ENCODE measurements at regions not wholly inside any gene's neighbourhood (a gene's known extent, or its start where the extent isn't known, plus 50 kb on each side); places are given as distances from the start of the nearest gene placed in this dataset.
A peak's percentile ranks its signal among the peaks of the same experiment; 100 is the strongest.

DNA sequence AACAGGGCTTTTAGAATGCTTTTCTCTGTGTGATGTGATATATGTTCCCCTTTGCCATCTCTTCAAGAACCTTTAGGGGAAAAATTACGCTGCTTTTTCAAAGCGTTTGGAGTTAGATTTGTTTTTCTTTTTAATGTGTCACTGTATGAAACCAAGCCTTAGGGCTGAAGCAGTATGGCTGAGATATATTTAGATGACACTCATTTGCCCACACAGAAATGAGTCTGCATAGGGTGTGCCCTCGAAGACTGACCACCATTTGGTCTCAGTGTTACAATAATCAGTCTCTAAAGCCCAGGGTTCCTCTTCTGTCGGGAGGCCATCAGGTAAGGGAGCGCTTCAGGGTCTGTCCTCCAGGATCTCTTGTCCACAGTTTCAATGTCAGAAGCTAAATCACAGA lies 213.0 kb upstream of the NCAM1 start:
- no peak overlapping the region for H3K4me3 ChIP-seq (ENCODE audit: low read depth, low read length)

DNA sequence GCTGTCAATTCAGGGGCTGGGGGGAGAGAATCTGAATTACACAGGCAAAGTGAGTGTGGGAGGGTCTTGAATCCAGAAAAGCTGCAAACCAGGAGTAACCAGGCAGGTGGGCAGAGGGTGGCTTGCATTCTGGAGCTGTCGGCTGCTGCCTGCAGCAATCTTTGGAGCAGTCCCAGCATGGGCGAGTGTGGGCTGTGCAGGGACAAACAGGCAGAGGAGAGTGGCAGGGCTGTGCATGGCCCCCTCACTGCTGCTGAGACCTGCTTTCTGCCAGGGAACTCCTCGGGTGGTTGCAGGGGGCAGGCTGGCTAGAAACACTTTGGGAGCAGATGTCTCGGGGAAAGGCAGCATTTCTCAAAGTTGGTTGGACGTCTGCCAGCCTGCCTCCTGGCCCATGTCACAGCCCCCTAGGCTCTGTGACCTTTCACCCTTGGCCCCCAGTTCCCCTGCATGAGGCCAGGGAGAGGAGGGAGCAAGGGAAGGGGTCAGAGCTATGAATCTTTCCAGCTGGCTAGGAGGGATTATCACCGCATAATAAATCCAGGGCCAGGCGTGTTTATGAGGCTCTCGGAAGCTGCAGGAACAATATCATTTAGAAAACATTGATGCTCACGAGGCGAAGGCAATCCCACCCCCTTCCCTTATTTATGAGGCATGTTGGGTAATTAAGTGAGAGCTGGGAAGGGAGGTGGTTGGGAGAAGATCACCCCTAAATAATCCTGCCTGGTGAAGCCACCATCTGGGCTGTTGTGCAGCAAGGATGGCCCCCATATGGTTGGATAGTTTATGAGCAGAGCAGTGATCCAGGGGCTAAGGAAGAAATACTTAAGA lies 212.3 kb upstream of the NCAM1 start:
- peak overlapping the region; percentile 60 for H3K27ac ChIP-seq
- no peaks in the 10 kb centered on the region for H3K9me3 ChIP-seq (ENCODE audit: severe bottlenecking)
- TF ChIP-seq, protein P1, sequence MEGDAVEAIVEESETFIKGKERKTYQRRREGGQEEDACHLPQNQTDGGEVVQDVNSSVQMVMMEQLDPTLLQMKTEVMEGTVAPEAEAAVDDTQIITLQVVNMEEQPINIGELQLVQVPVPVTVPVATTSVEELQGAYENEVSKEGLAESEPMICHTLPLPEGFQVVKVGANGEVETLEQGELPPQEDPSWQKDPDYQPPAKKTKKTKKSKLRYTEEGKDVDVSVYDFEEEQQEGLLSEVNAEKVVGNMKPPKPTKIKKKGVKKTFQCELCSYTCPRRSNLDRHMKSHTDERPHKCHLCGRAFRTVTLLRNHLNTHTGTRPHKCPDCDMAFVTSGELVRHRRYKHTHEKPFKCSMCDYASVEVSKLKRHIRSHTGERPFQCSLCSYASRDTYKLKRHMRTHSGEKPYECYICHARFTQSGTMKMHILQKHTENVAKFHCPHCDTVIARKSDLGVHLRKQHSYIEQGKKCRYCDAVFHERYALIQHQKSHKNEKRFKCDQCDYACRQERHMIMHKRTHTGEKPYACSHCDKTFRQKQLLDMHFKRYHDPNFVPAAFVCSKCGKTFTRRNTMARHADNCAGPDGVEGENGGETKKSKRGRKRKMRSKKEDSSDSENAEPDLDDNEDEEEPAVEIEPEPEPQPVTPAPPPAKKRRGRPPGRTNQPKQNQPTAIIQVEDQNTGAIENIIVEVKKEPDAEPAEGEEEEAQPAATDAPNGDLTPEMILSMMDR (IDR thresholded peaks at IDR 0.05; ENCODE audit: low read depth, low read length), result no peak
- H3K4me3 ChIP-seq (ENCODE audit: low read depth, low read length), result no peak overlapping the region
- peak; percentile 59 for DNase-seq
- H3K36me3 ChIP-seq, result no peaks in the 10 kb centered on the region
- H3K27me3 ChIP-seq (ENCODE audit: insufficient read depth, low read depth, severe bottlenecking), result no peaks in the 10 kb centered on the region

More for the DNA sequence above, 213.0 kb upstream of the NCAM1 start:
- Histone ChIP-seq H3K27ac (peak overlapping the region; percentile 60), H3K36me3 (no peaks in the 10 kb centered on the region), H3K27me3 (ENCODE audit: insufficient read depth, low read depth, severe bottlenecking) (no peaks in the 10 kb centered on the region), H3K9me3 (ENCODE audit: severe bottlenecking) (no peaks in the 10 kb centered on the region)
- DNase-seq, result no peak
- TF ChIP-seq, protein P1 (IDR thresholded peaks at IDR 0.05; ENCODE audit: low read depth, low read length), result no peak

DNA sequence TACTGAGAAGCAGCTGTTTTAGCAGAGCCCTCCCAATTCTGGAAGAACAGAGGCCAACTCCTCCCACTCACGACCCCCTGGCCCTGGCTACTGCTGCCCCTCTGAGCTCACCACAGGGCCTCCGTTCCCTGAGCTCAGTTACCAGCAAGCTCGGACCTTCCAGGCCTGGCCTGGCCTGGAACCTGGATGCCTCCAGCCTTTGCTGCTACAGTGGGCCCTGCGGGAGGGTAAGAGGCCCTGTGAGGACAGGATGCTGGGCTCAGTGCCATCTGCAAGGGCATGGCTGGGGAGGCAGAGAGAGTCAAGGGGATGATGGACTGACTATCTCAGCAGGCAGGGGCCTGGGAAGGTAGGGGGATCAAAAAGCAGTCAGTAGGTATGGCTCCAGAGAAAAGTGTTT lies 209.9 kb upstream of the NCAM1 start:
- Histone ChIP-seq H3K9me3 (ENCODE audit: severe bottlenecking) (no peaks in the 10 kb centered on the region), H3K27ac (no peak overlapping the region), H3K27me3 (ENCODE audit: insufficient read depth, low read depth, severe bottlenecking) (no peaks in the 10 kb centered on the region), H3K4me3 (ENCODE audit: low read depth, low read length) (no peak overlapping the region), H3K36me3 (no peaks in the 10 kb centered on the region)
- TF ChIP-seq, protein P1 (IDR thresholded peaks at IDR 0.05; ENCODE audit: low read depth, low read length), result no peak
- DNase-seq, result no peak

DNA sequence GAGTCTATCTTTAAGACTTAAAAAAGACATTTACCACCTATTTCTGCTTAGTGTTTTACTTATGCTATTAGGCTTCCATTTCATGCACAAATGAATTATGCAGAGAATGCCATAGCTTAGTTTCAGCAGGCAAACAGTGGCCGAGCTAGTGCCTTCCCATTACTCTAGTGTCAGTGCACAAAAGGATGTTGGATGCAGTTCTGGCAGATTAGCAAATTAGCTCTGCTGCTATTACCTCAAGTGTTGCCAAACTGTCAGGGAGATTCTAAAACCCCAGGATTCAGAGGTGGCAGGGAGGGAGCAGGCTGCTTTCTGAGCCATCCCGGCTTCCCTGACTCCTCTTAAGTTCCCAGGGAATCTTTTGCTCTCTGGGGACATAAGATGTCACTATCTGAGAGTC lies 209.4 kb upstream of the NCAM1 start:
- TF ChIP-seq, protein P1 (IDR thresholded peaks at IDR 0.05; ENCODE audit: low read depth, low read length), result no peak
- H3K9me3 ChIP-seq (ENCODE audit: severe bottlenecking), result no peaks in the 10 kb centered on the region

DNA sequence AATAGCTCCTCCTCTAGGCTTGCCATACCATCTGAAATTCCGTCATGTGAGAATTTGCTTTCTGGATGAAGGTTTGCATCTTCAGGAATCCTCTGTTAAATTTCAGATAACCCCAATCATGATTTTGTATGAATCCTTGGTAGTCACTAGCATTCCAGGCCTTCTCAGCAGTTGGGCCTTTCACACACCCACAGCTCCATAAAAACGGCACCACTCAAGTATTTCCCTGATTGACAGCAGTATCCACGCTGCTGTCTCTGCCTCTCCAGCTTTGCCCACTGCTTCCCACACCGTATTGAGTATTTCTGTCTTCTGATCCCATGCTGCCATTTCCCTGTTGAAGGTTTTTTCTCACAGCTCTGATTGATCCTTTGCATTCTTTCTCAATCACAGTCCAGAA lies 208.7 kb upstream of the NCAM1 start:
- no peak for DNase-seq
- H3K4me3 ChIP-seq (ENCODE audit: low read depth, low read length), result no peak overlapping the region
- no peaks in the 10 kb centered on the region for H3K36me3 ChIP-seq
- no peak overlapping the region for H3K27ac ChIP-seq
- H3K27me3 ChIP-seq (ENCODE audit: insufficient read depth, low read depth, severe bottlenecking), result no peaks in the 10 kb centered on the region
- no peaks in the 10 kb centered on the region for H3K9me3 ChIP-seq (ENCODE audit: severe bottlenecking)
- TF ChIP-seq, protein P1 (IDR thresholded peaks at IDR 0.05; ENCODE audit: low read depth, low read length), result no peak

More for the DNA sequence above, 209.4 kb upstream of the NCAM1 start:
- Histone ChIP-seq H3K36me3 (no peaks in the 10 kb centered on the region), H3K4me3 (ENCODE audit: low read depth, low read length) (no peak overlapping the region), H3K27ac (no peak overlapping the region), H3K27me3 (ENCODE audit: insufficient read depth, low read depth, severe bottlenecking) (no peaks in the 10 kb centered on the region)
- no peak for DNase-seq

DNA sequence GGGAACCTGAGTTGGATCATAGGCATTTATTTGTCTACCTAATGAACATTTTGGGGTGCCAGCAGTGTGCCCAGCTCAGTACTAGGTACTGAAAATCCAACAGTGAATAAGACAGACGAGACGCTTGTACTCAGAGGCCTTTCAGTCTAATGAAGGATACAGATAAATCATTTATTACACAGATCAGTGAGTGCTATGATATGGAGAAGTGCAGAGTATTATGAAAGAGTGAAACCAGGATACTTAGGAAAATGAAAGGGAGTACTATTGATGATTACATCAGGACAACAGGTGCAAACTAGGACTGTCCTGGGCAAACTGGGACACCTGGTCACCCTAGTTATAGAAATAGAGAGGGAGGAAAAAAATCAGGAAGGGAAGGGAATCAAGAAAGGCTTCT lies 207.5 kb upstream of the NCAM1 start:
- TF ChIP-seq, protein P1 (IDR thresholded peaks at IDR 0.05; ENCODE audit: low read depth, low read length), result no peak
- Histone ChIP-seq H3K36me3 (no peaks in the 10 kb centered on the region), H3K9me3 (ENCODE audit: severe bottlenecking) (no peaks in the 10 kb centered on the region), H3K27ac (no peak overlapping the region), H3K4me3 (ENCODE audit: low read depth, low read length) (no peak overlapping the region), H3K27me3 (ENCODE audit: insufficient read depth, low read depth, severe bottlenecking) (no peaks in the 10 kb centered on the region)
- DNase-seq, result no peak
